Fibroblast of lung (primary cell): ENCODE measurements at regions not wholly inside any gene's neighbourhood (a gene's known extent, or its start where the extent isn't known, plus 50 kb on each side); places are given as distances from the start of the nearest gene placed in this dataset.

Experiments
- CTCF ChIP-seq, 2 donors: IDR thresholded peaks in 1 of 2; conservative IDR thresholded peaks in 1 of 2; 1 replicate in 1 of 2; 2 replicates in 1 of 2; pipeline ENCODE4 v1.5.1; 2011 to 2012; ENCODE audit warnings: low read length in 2 of 2, control low read depth in 1 of 2, inconsistent platforms in 1 of 2, low read depth in 1 of 2, mild to moderate bottlenecking in 1 of 2
- EZH2 ChIP-seq: IDR thresholded peaks from 2 replicates; pipeline ENCODE4 v1.5.1; 2012; ENCODE audit warnings: low read length, control low read depth, mild to moderate bottlenecking; ENCODE audit errors: missing control alignments

GRCh38 chr5:51632027-51632426 lies 248.8 kb downstream of the ISL1 start:
- TF ChIP-seq CTCF (conservative IDR thresholded peaks at IDR 0.05 in 1 of 2, IDR thresholded peaks at IDR 0.05 in 1 of 2; ENCODE audit: low read depth in 1 of 2, low read length in 2 of 2): no peak
- TF ChIP-seq EZH2: no peak
